PC-9 (cell line): ENCODE measurements at regions not wholly inside any gene's neighbourhood (a gene's known extent, or its start where the extent isn't known, plus 50 kb on each side); places are given as distances from the start of the nearest gene placed in this dataset.

Experiments
- BruUV-seq: library from RNA; stranded (reverse); fragments of 400-500 nt; replicated peaks from 2 replicates; lab custom pipeline; 2021; lab: Mats Ljungman, UMichigan
- CTCF ChIA-PET: fragments of 300-600 bp; sonication (Branson Sonifier 250); formaldehyde crosslinking; loops from one replicate; lab custom pipeline; 2022; ENCODE audit warnings: antibody characterized with exemption; lab: Charles Lee
- POLR2A ChIA-PET: fragments of 300-600 bp; sonication (Branson Sonifier 250); formaldehyde crosslinking; loops from one replicate; lab custom pipeline; 2022; ENCODE audit warnings: antibody characterized with exemption; ENCODE audit not compliant: unreplicated experiment; lab: Charles Lee
- DNase-seq, 2 experiments: peaks; one replicate each; pipeline versions ENCODE4 v3.0.0 to v3.0.0-alpha.2; 2015 to 2022; ENCODE audit warnings: mixed read lengths in 1 of 2
- H2AFZ ChIP-seq: fragments of 200-600 bp; sonication (generic); 2 replicates; pipeline ENCODE4 v1.8.1; 2017; ENCODE audit warnings: antibody characterized with exemption
- H3F3A ChIP-seq: fragments of 200-600 bp; sonication (generic); 2 replicates; pipeline ENCODE4 v1.8.1; 2017; ENCODE audit warnings: antibody characterized with exemption, mild to moderate bottlenecking, low read depth; ENCODE audit not compliant: insufficient read depth
- H3K27ac ChIP-seq: fragments of 200-600 bp; sonication (generic); 2 replicates; pipeline ENCODE4 v1.6.1; 2016; ENCODE audit warnings: mixed run types
- H3K27me3 ChIP-seq: fragments of 200-600 bp; sonication (generic); 2 replicates; pipeline ENCODE4 v1.6.1; 2016; ENCODE audit warnings: low read depth, mixed run types; ENCODE audit not compliant: insufficient read depth
- H3K36me3 ChIP-seq: fragments of 200-600 bp; sonication (generic); 2 replicates; pipeline ENCODE4 v1.6.1; 2016; ENCODE audit warnings: low read depth, mixed run types
- H3K4me1 ChIP-seq: fragments of 200-600 bp; sonication (generic); replicated peaks from 2 replicates; pipeline ENCODE4 v1.6.1; 2016; ENCODE audit warnings: mixed run types; ENCODE audit not compliant: insufficient read depth
- H3K4me2 ChIP-seq: fragments of 200-600 bp; sonication (generic); 2 replicates; pipeline ENCODE4 v1.6.1; 2017; ENCODE audit warnings: mixed run types
- H3K4me3 ChIP-seq: fragments of 200-600 bp; sonication (generic); 2 replicates; pipeline ENCODE4 v1.6.1; 2016; ENCODE audit warnings: mixed run types
- H3K79me2 ChIP-seq: fragments of 200-600 bp; sonication (generic); 2 replicates; pipeline ENCODE4 v1.6.1; 2017; ENCODE audit warnings: low read depth, mixed run types
- H3K9me2 ChIP-seq: fragments of 200-600 bp; sonication (generic); 2 replicates; pipeline ENCODE4 v1.8.1; 2017; ENCODE audit warnings: mild to moderate bottlenecking; ENCODE audit not compliant: insufficient read depth
- H3K9me3 ChIP-seq: fragments of 200-600 bp; sonication (generic); 2 replicates; pipeline ENCODE4 v1.8.1; 2016; ENCODE audit warnings: low read depth; ENCODE audit not compliant: insufficient read depth
- H4K20me1 ChIP-seq: fragments of 200-600 bp; sonication (generic); 2 replicates; pipeline ENCODE4 v1.8.1; 2017; ENCODE audit not compliant: insufficient read depth
- CTCF ChIP-seq: fragments of 200-600 bp; sonication (generic); conservative IDR thresholded peaks from 2 replicates; pipeline ENCODE4 v1.6.1; 2017; ENCODE audit warnings: mixed run types, antibody characterized with exemption, mild to moderate bottlenecking, moderate library complexity
- EZH2 ChIP-seq: fragments of 200-600 bp; sonication (generic); IDR thresholded peaks from 2 replicates; pipeline ENCODE4 v1.8.0; 2017; ENCODE audit warnings: antibody characterized with exemption, low read depth
- intact Hi-C: fragments of 100-400 bp; cut with micrococcal nuclease; formaldehyde crosslinking; loops from one replicate; pipeline ENCODE4 v1.10.0; 2022; ENCODE audit not compliant: unreplicated experiment

GRCh38 chr10:85448716-85449115 is 917.9 kb downstream of the GRID1 start:
- ChIA-PET POLR2A (no interaction called here), CTCF (no interaction called here)
- Histone ChIP-seq H3K36me3 (no peaks in the 10 kb centered on the region), H3K27ac (no peak overlapping the region), H3F3A (no peaks in the 10 kb centered on the region), H3K4me1 (no peaks in the 10 kb centered on the region), H3K9me3 (no peaks in the 10 kb centered on the region), H3K27me3 (no peaks in the 10 kb centered on the region), H3K4me3 (no peak overlapping the region), H3K4me2 (no peak overlapping the region), H2AFZ (no peak overlapping the region), H4K20me1 (no peaks in the 10 kb centered on the region), H3K79me2 (no peaks in the 10 kb centered on the region), H3K9me2 (no peaks in the 10 kb centered on the region)
- intact Hi-C loops = no loop called here
- BruUV-seq = no TSS peak
- no peak for DNase-seq
- TF ChIP-seq EZH2 (no peak), CTCF (no peak)

DNA sequence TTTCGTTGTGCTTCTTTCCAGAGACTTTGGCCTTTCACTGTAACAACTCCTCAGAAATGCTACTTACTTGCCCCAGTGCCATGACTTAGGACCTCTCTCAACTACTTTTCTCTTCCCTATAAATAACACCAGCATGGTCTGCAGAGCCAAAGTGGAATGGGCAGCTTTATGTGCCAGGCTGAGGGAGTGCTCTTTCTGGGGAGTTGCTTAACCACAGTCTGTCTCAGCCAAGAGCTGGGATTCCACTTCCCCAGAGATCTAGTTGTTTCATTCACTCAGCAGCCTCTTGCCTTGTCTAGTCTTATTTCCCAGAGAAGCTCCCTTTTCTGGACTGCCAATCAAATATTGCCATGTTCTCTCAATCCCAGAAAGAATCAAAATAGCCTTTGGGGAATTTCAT is 912.2 kb downstream of the GRID1 start:
- intact Hi-C loops = no loop called here
- Histone ChIP-seq H3K4me1 (no peaks in the 10 kb centered on the region), H3K79me2 (no peaks in the 10 kb centered on the region), H3K9me2 (no peaks in the 10 kb centered on the region), H3K27ac (no peak overlapping the region), H3K4me3 (no peak overlapping the region), H2AFZ (no peak overlapping the region), H3K4me2 (no peak overlapping the region), H4K20me1 (no peaks in the 10 kb centered on the region), H3K9me3 (no peaks in the 10 kb centered on the region), H3K36me3 (no peaks in the 10 kb centered on the region), H3K27me3 (no peaks in the 10 kb centered on the region), H3F3A (no peaks in the 10 kb centered on the region)
- DNase-seq = no peak
- CTCF ChIA-PET = no interaction called here
- no TSS peak for BruUV-seq
- no peak for TF ChIP-seq EZH2
- no peak for TF ChIP-seq CTCF
- POLR2A ChIA-PET = no interaction called here

DNA sequence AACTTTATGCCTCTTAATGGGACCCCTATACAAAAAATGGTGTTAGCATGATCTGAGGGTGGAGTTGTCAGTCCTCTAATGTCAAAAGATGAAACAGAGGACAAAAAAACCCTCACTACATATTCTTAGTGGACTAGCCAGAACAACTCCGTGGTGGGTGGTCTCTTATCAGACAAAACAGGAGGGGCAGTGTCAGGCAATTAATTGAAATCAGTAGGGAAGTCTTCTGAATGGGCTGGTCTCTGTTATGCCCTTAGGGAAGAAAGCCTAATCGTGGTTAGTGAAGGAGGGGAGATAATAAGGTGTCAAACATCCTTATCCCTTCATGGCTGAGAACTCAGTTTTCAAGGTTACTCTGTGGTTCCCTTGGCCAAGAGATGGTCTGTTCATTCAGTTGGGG is 909.4 kb downstream of the GRID1 start:
- no peaks in the 10 kb centered on the region for H3K4me1 ChIP-seq
- H4K20me1 ChIP-seq = no peaks in the 10 kb centered on the region
- H3K9me2 ChIP-seq = no peaks in the 10 kb centered on the region
- H3K4me2 ChIP-seq = no peak overlapping the region
- no peaks in the 10 kb centered on the region for H3K79me2 ChIP-seq
- H3K4me3 ChIP-seq = no peak overlapping the region
- H2AFZ ChIP-seq = no peak overlapping the region
- no peaks in the 10 kb centered on the region for H3K9me3 ChIP-seq
- no peaks in the 10 kb centered on the region for H3K36me3 ChIP-seq
- no TSS peak for BruUV-seq
- POLR2A ChIA-PET = no interaction called here
- intact Hi-C loops = no loop called here
- no peak for TF ChIP-seq EZH2
- no peak for TF ChIP-seq CTCF
- DNase-seq = no peak
- no peaks in the 10 kb centered on the region for H3K27me3 ChIP-seq
- no peaks in the 10 kb centered on the region for H3F3A ChIP-seq
- CTCF ChIA-PET = no interaction called here
- H3K27ac ChIP-seq = no peak overlapping the region
